HUDEP-2 (cell line): ENCODE measurements at regions not wholly inside any gene's neighbourhood (a gene's known extent, or its start where the extent isn't known, plus 50 kb on each side); places are given as distances from the start of the nearest gene placed in this dataset.
"Not testable (repeated sequence)": the region's sequence is repeated elsewhere in the genome, so short reads cannot be mapped to it uniquely, and the experiment has no call there.

ENCODE experiments used
- DNase-seq, 76 experiments: peaks; one replicate each; lab custom pipeline; 2025; ENCODE audit not compliant: unreplicated experiment in 76 of 76; lab: John Stamatoyannopoulos, UW

- DNase-seq: no peak
These were observed 133.5 kb upstream of the KRAS start for GRCh38 chr12:25384038-25384892.

- peak in 9 of 76 experiments; percentile 1 to 33 (median 15) for DNase-seq
These were observed 131.8 kb upstream of the KRAS start for GRCh38 chr12:25382311-25383106.

DNA sequence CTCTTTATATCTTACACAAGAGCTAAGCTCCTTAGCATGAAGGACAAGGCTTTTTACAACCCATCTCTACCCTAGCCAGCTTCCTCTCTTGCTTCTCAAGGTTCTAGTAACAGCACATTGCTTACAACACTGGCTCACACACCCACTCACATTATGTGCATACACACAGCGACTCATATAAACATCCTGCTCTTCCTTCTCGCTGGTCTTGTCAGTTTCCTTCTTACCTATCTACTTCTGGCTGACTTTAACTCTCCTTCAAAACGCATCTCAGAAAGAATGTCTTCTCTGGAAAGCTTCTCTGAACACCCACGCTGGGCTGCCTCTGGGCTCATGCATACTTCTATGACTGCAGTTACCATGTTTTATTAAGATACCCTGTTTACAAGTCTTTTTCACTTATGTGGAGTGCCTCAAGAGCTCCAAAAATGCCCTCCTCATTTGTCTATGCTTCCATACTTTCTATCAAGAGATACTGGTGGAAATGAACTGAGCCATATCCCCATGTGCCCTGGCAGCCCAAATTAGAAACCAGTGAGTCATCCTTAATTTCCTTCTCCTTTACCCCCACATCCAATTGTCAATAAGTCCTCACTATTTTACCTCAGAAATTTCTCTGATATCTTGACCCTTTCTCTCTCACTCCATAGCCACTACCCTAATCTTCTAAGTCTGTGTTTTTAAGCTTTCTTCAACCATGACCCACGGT lies 126.9 kb upstream of the KRAS start:
- no peak for DNase-seq

DNA sequence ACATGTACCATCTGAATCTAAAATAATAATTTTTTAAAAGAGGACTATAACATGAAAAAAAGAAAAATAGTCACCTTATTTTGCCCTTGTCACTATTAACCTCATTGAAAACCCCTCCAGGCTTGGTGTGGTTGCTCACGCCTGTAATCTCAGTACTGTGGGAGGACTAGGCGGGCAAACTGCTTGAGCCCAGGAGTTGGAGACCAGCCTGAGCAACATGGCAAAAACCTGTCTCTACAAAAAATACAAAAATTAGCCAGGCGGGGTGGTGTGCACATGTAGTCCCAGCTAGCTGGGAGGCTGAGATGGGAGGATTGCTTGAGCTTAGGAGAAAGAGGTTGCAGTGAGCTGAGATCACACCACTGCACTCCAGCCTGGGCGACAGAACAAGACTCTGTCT lies 126.3 kb upstream of the KRAS start:
- no peak for DNase-seq

DNA sequence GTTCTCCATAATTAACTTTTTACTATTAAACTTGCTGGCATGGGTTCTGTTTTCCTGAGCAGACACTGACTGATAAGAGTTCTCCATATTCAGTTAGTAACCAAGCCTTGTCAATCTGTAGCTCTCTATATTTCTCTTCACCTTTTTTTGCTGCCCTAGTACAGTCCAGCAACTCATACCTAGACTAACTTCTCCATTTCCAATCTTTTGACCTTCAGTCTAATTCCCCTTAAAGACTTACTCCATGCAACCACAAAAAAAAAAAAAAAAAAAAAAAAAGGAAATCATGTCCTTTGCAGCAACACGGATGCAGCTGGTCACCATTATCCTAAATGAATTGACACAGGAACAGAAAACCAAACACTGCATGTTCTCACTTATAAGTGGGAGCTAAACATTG lies 125.7 kb upstream of the KRAS start:
- no peak for DNase-seq

DNA sequence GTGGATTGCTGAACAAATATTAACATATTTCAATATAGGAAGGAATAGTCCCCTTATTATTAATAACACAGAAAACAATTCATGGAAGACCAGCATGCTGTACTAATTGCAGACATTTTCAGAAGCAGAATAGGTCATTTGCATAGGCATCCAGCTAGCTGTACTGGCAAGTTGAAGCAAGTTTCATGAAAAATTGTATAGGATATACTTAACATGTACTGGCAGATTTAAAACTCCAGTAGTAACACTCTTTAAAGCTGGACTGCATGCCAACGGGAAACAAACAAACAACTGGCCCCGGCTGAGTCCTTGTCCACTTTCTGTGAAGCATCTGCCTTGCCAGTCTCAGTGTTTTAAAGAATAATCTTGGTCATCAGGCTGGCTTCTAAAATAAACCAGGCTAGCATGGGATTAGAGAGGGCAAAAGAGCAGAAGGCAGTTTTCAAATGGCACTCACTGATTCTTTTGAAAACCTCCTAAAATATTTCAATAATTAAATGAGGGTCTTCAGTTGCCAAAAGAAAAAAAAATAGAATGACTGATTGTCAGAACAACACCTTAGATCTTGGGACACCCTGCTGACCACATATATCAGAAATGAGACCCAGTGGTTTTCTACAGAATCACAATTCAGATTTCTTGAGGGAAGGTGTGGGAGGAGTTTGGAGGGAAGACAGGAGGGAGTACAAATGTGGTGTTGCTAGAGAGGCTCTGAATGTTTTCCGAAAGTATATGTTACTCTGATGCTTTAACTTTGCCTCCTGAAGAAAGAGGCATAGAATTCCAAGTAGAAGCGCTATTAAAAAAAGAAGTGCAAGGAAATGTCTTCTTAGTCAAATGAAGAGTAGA lies 122.5 kb upstream of the KRAS start:
- no peak for DNase-seq

DNA sequence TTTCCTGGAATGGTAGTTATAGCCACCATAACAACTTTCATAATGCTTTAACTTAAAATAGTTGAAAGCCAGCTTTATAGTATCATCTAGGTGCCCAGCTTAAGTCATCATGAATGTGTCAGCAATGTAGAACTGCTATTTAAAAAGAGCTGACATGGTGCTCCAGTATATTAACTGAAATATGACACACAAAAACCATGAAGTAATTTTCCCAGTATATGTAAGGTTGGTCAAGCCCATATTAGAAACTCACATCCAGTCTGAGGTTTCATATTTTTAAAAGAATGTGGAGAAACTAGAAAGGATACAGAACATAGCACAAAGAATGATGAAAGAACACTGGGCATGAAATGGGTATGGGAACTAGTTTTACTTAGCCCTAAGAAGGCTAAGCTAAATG lies 121.3 kb upstream of the KRAS start:
- DNase-seq: no peak

DNA sequence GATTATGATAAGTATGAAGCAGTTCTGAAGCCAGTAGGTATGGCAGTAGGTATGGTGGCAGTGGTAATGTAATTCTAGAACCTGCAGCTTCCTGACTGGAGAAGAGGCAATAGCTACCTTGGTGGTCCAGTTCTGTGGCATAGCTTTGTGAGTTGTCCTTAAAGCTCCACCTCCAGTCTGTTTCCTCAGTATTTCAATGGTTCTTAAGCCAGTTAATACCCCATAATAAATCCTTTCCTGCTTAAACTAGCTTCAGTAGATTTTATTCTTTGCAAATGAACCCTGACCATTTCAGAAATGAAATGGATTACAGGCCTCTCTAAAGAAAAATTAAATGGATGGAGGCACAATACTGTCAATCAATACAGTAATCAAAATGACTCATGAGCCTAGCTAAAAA lies 117.8 kb upstream of the KRAS start:
- no peak for DNase-seq

GRCh38 chr12:25366122-25366521 lies 115.4 kb upstream of the KRAS start:
- no peak for DNase-seq

GRCh38 chr12:25365340-25365730 lies 114.6 kb upstream of the KRAS start:
- DNase-seq: no peak

DNA sequence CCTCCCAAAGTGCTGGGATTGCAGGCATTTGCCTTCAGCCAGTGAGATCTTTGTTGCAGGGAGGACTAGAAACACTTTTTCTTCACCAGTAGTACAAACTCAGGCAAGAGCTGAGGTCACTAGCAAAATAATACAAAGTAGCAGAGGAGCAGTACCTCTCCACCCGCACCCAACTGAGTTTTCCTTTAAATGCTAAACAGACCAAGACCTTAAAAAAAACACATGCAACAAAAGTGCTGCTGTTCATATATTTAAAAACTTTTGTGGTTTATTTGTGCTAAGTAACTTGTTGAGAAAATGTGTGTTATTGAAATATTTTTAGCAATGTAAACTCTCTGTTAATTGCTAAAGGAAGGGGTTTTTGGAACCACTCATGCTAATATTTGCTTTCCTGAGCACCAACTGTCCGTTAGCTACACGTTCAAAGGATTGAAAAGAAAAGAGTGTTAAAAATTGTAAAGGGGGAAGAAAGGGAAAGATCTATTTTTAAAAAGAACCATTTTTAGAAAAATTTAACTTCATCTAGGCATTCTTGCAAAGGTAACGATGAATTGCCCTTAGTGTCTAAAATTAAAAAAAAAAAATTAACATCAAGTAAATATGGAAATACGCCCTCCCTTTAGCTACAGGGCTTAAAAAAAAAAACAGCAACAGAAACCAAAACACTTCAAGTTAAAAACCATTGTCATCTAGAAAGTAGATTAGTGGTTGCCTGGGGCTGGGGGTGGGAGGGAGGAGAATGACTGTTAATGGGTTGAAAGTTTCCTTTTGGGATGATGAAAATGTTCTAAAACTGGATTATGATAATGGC lies 114.0 kb upstream of the KRAS start:
- DNase-seq: no peak

- DNase-seq: no peak
These were observed 111.9 kb upstream of the KRAS start for GRCh38 chr12:25362646-25363045.

- DNase-seq: no peak
These were observed 110.8 kb upstream of the KRAS start for GRCh38 chr12:25361511-25361910.

DNA sequence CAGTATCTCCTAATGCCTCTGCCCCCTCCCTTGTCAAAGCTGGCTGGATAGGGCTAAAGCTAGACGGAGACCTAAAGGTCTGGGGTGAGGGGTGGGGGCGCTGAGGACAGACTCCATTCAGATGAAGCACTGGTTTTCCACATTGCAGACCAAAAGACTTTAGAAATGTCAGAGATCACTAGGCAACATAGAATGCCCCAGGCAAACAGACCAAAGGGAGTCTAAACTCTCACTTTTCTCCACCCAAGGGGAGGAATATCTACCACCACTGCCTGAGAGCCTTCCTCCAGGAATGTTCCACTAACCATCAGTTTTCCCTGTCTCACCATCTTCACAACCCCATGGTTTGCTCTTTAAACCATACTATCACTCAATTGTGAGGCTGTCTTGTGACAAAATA lies 106.9 kb upstream of the KRAS start:
- DNase-seq: no peak

DNA sequence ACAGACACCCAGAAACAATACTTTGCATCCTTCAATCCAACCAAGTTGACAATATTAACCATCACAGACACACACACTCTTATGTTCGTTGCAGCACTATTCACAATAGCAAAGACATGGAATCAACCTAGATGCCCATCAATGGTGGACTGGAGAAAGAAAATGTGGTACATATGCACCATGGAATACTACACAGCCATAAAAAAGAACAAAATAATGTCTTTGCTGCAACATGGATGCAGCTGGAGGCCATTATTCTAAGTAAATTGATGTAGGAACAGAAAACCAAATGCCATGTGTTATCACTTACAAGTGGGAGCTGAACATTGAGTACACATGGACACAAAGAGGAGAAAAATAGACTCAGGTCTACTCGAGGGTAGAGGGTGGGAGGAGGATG lies 102.2 kb upstream of the KRAS start:
- DNase-seq: not testable (repeated sequence)

DNA sequence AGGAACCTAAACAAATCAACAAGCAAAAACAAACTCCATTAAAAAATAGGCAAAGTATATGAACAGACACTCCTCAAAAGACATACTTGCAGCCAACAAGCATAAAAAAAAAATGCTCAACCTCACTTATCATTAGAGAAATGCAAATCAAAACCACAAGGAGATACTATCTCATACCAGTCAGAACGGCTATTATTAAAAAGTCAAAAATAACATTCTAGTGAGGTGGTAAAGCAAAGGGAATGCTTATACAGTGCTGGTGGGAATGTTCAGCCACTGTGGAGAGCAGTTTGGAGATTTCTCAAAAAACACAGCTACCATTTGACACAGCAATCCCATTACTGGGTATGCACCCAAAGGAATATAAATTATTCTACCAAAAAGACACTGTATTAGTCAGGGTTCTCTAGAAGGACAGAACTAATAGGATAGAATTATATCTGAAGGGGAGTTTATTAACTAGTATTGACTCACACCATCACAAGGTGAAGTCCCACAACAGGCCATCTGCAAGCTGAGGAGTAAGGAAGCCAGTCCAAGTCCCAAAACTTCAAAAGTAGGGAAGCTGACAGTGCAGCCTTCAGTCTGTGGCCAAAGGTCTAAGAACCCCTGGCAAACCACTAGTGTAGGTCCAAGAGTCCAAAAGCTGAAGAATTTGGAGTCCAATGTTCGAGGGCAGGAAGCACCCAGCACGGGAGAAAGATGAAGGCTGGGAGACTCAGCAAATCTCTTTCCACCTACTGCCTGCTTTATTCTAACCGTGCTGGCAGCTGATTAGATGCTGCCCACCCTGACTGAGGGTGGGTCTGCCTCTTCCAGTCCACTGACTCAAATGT lies 101.6 kb upstream of the KRAS start:
- DNase-seq: no peak

DNA sequence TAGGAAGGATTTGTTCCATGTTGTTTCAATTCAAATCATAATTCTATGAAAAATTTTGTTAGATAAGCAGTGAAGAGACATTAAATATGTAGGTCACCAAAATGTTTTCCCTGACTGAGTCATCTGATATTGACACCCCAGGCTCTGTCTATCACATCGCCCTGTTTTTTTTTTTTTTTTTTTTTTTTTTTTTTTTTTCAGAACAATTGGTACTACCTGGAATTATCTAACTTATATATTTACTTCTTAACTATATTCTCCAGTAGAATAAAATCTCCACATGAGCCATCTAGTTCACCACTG lies 97.8 kb upstream of the KRAS start:
- DNase-seq: no peak

- DNase-seq: no peak
These were observed 97.2 kb upstream of the KRAS start for GRCh38 chr12:25347716-25348592.
